ENCODE measurements at regions not wholly inside any gene's neighbourhood (a gene's known extent, or its start where the extent isn't known, plus 50 kb on each side); places are given as distances from the start of the nearest gene placed in this dataset.

DNA sequence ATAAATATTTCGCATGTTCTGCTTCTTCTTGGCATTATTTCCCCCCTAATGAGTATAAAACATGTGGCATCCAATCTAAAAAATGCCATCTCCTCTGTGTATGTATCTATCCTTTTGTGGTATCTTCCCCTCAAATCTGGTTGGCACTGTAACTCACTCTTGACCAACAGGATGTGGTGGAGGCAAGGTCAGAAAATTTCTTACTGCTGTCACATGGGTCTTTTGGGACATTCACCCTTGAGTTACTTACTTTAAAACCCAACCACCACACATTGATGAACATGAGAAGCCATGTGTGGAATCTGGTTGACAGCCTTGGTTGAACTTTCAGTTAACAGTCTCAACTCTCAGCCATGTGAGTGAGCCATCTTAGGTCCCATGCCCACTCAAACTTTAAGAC, 516.9 kb downstream of the SLC16A7 start:
- TF ChIP-seq, protein P1, sequence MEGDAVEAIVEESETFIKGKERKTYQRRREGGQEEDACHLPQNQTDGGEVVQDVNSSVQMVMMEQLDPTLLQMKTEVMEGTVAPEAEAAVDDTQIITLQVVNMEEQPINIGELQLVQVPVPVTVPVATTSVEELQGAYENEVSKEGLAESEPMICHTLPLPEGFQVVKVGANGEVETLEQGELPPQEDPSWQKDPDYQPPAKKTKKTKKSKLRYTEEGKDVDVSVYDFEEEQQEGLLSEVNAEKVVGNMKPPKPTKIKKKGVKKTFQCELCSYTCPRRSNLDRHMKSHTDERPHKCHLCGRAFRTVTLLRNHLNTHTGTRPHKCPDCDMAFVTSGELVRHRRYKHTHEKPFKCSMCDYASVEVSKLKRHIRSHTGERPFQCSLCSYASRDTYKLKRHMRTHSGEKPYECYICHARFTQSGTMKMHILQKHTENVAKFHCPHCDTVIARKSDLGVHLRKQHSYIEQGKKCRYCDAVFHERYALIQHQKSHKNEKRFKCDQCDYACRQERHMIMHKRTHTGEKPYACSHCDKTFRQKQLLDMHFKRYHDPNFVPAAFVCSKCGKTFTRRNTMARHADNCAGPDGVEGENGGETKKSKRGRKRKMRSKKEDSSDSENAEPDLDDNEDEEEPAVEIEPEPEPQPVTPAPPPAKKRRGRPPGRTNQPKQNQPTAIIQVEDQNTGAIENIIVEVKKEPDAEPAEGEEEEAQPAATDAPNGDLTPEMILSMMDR (IDR thresholded peaks at IDR 0.05): no peak
- TF ChIP-seq EZH2 (IDR thresholded peaks at IDR 0.05): no peak
